Midbrain (tissue), 1 donor: ENCODE measurements at regions not wholly inside any gene's neighbourhood (a gene's known extent, or its start where the extent isn't known, plus 50 kb on each side); places are given as distances from the start of the nearest gene placed in this dataset.

Experiments used
- DNase-seq: peaks from one replicate; lab custom pipeline; 2025; lab: John Stamatoyannopoulos, UW

- DNase-seq: peak; percentile 3
These were observed 348.6 kb downstream of the ANKRD7 start for GRCh38 chr7:118573085-118573484.

GRCh38 chr7:118575393-118575948 lies 351.0 kb downstream of the ANKRD7 start:
- DNase-seq: no peak

- DNase-seq: no peak
These were observed 356.4 kb downstream of the ANKRD7 start for GRCh38 chr7:118580743-118581382.

GRCh38 chr7:118583641-118584040 lies 359.1 kb downstream of the ANKRD7 start:
- no peak for DNase-seq

GRCh38 chr7:118586248-118586647 lies 361.7 kb downstream of the ANKRD7 start:
- DNase-seq: no peak

- no peak for DNase-seq
These were observed 365.6 kb downstream of the ANKRD7 start for GRCh38 chr7:118590107-118590506.

GRCh38 chr7:118602090-118602489 lies 377.6 kb downstream of the ANKRD7 start:
- no peak for DNase-seq

GRCh38 chr7:118606602-118607001 lies 382.1 kb downstream of the ANKRD7 start:
- no peak for DNase-seq

GRCh38 chr7:118609207-118609606 lies 384.7 kb downstream of the ANKRD7 start:
- no peak for DNase-seq

- DNase-seq: no peak
These were observed 391.2 kb downstream of the ANKRD7 start for GRCh38 chr7:118615681-118616080.

- no peak for DNase-seq
These were observed 397.4 kb downstream of the ANKRD7 start for GRCh38 chr7:118621810-118622360.

GRCh38 chr7:118626739-118627138 lies 402.2 kb downstream of the ANKRD7 start:
- DNase-seq: no peak

GRCh38 chr7:118627467-118627866 lies 403.0 kb downstream of the ANKRD7 start:
- DNase-seq: no peak

- DNase-seq: no peak
These were observed 405.5 kb downstream of the ANKRD7 start for GRCh38 chr7:118629898-118630438.

GRCh38 chr7:118642396-118642795 lies 417.9 kb downstream of the ANKRD7 start:
- DNase-seq: no peak

- no peak for DNase-seq
These were observed 419.8 kb downstream of the ANKRD7 start for GRCh38 chr7:118644346-118644745.

GRCh38 chr7:118648002-118648401 lies 423.5 kb downstream of the ANKRD7 start:
- no peak for DNase-seq

- no peak for DNase-seq
These were observed 433.0 kb downstream of the ANKRD7 start for GRCh38 chr7:118657391-118658005.

GRCh38 chr7:118662266-118662665 lies 437.8 kb downstream of the ANKRD7 start:
- DNase-seq: no peak

GRCh38 chr7:118664498-118664897 lies 440.0 kb downstream of the ANKRD7 start:
- DNase-seq: no peak

GRCh38 chr7:118671149-118671548 lies 446.6 kb downstream of the ANKRD7 start:
- DNase-seq: no peak

- no peak for DNase-seq
These were observed 460.3 kb downstream of the ANKRD7 start for GRCh38 chr7:118684796-118685195.

GRCh38 chr7:118689403-118689802 lies 464.9 kb downstream of the ANKRD7 start:
- DNase-seq: no peak
